SK-N-SH (cell line): ENCODE measurements at regions not wholly inside any gene's neighbourhood (a gene's known extent, or its start where the extent isn't known, plus 50 kb on each side); places are given as distances from the start of the nearest gene placed in this dataset.

Experiments
- CTCF ChIA-PET: fragments of 300-600, 350-600 bp; formaldehyde crosslinking; extraction: SDS; loops from one replicate; lab custom pipeline; 2021; lab: Yijun Ruan, JAX
- POLR2A ChIA-PET: fragments of 350-600 bp; sonication (Branson Sonifier 250); formaldehyde crosslinking; extraction: SDS; loops from one replicate; lab custom pipeline; 2020; ENCODE audit warnings: antibody characterized with exemption, inconsistent platforms; lab: Yijun Ruan, JAX
- DNase-seq: peaks from one replicate; pipeline ENCODE4 v3.0.0; 2012
- H2AFZ ChIP-seq: fragments of 200-600 bp; sonication (generic); 2 replicates; pipeline ENCODE4 v1.8.1; 2016; ENCODE audit warnings: antibody characterized with exemption, mild to moderate bottlenecking, low read depth
- H3F3A ChIP-seq: fragments of 200-600 bp; sonication (generic); replicated peaks from 2 replicates; pipeline ENCODE3; 2016; ENCODE audit warnings: antibody characterized with exemption, mild to moderate bottlenecking; ENCODE audit not compliant: insufficient read depth
- H3K27ac ChIP-seq, 2 experiments: fragments of 200-500 bp in 1 of 2; fragments of 200-600 bp in 1 of 2; sonication (Bioruptor generic) in 1 of 2; sonication (generic), shearing (Covaris generic) in 1 of 2; 2 replicates each; pipeline versions ENCODE4 v1.5.1 to v1.6.1; 2014 to 2016; ENCODE audit warnings: low read depth in 2 of 2, inconsistent platforms in 1 of 2, low read length in 1 of 2, mild to moderate bottlenecking in 1 of 2, mixed read lengths in 1 of 2
- H3K27me3 ChIP-seq: fragments of 200-600 bp; sonication (generic), shearing (Covaris generic); 2 replicates; pipeline ENCODE4 v1.6.1; 2016; ENCODE audit warnings: mixed run types; ENCODE audit not compliant: insufficient read depth
- H3K36me3 ChIP-seq, 2 experiments: fragments of 200-500 bp in 1 of 2; fragments of 200-600 bp in 1 of 2; sonication (Bioruptor generic) in 1 of 2; sonication (generic) in 1 of 2; replicated peaks in 1 of 2; 2 replicates each; pipeline versions ENCODE3 to v1.5.1; 2014 to 2016; ENCODE audit warnings: low read length in 1 of 2, mild to moderate bottlenecking in 1 of 2; ENCODE audit not compliant: insufficient read depth in 2 of 2, control insufficient read depth in 1 of 2
- H3K4me1 ChIP-seq, 2 experiments: fragments of 200-500 bp in 1 of 2; fragments of 200-600 bp in 1 of 2; sonication (Bioruptor generic) in 1 of 2; sonication (generic), shearing (Covaris generic) in 1 of 2; 2 replicates each; pipeline versions ENCODE4 v1.5.1 to v1.6.1; 2014 to 2016; ENCODE audit warnings: low read depth in 1 of 2, low read length in 1 of 2, mixed run types in 1 of 2; ENCODE audit not compliant: insufficient read depth in 2 of 2, control insufficient read depth in 1 of 2
- H3K4me2 ChIP-seq: fragments of 200-600 bp; sonication (generic), shearing (Covaris generic); 2 replicates; pipeline ENCODE4 v1.6.1; 2017; ENCODE audit warnings: mixed run types
- H3K4me3 ChIP-seq, 2 experiments: fragments of 200-500 bp in 1 of 2; fragments of 200-600 bp in 1 of 2; sonication (Bioruptor generic) in 1 of 2; sonication (generic), shearing (Covaris generic) in 1 of 2; 2 replicates each; pipeline versions ENCODE4 v1.5.1 to v1.8.1; 2014 to 2016; ENCODE audit warnings: low read depth in 2 of 2, inconsistent platforms in 1 of 2, low read length in 1 of 2, mild to moderate bottlenecking in 1 of 2, mixed read lengths in 1 of 2, moderate library complexity in 1 of 2
- H3K79me2 ChIP-seq: fragments of 200-600 bp; sonication (generic); 2 replicates; pipeline ENCODE4 v1.8.1; 2017; ENCODE audit warnings: mild to moderate bottlenecking; ENCODE audit not compliant: insufficient read depth
- H3K9ac ChIP-seq: fragments of 200-600 bp; sonication (generic); 2 replicates; pipeline ENCODE4 v1.6.1; 2017; ENCODE audit warnings: mixed run types
- H3K9me2 ChIP-seq: fragments of 200-600 bp; sonication (generic); 2 replicates; pipeline ENCODE4 v1.6.1; 2017; ENCODE audit warnings: mixed run types
- H3K9me3 ChIP-seq: fragments of 200-600 bp; sonication (generic); 2 replicates; pipeline ENCODE4 v1.6.1; 2017; ENCODE audit warnings: mixed run types, mild to moderate bottlenecking, moderate library complexity
- H4K20me1 ChIP-seq: fragments of 200-600 bp; sonication (generic); 2 replicates; pipeline ENCODE4 v1.6.1; 2017; ENCODE audit warnings: mild to moderate bottlenecking, mixed run types; ENCODE audit not compliant: insufficient read depth
- CHD2 ChIP-seq: fragments of 150-350 bp; IDR thresholded peaks from 2 replicates; pipeline ENCODE4 v1.6.1; 2018; ENCODE audit warnings: low read length; ENCODE audit not compliant: partially characterized antibody
- CTCF ChIP-seq: fragments of 200-600 bp; sonication (generic); IDR thresholded peaks from 2 replicates; pipeline ENCODE4 v1.6.1; 2017; ENCODE audit warnings: antibody characterized with exemption, mild to moderate bottlenecking, moderate library complexity
- FOSL2 ChIP-seq: IDR thresholded peaks from 2 replicates; pipeline ENCODE4 v1.4.0; 2012; ENCODE audit warnings: low read depth, mild to moderate bottlenecking, moderate library complexity, borderline replicate concordance
- FOXJ3 ChIP-seq: sonication (generic); formaldehyde crosslinking; IDR thresholded peaks from 2 replicates; pipeline ENCODE4 v1.5.1; 2020; ENCODE audit warnings: mild to moderate bottlenecking, missing genetic modification reagents
- FOXM1 ChIP-seq: IDR thresholded peaks from 2 replicates; pipeline ENCODE4 v1.4.0; 2012; ENCODE audit warnings: low read depth, mild to moderate bottlenecking
- JUND ChIP-seq: IDR thresholded peaks from 2 replicates; pipeline ENCODE4 v1.4.0; 2012
- MXI1 ChIP-seq: IDR thresholded peaks from 2 replicates; pipeline ENCODE4 v1.6.1; 2012; ENCODE audit warnings: mild to moderate bottlenecking, low read depth, low read length, improper control_type of control experiment
- NRF1 ChIP-seq: IDR thresholded peaks from 2 replicates; pipeline ENCODE4 v1.6.1; 2012; ENCODE audit warnings: low read depth, mild to moderate bottlenecking, low read length
- PBX3 ChIP-seq: IDR thresholded peaks from 2 replicates; pipeline ENCODE4; 2012
- POLR2AphosphoS5 ChIP-seq: IDR thresholded peaks from 2 replicates; pipeline ENCODE4 v1.6.1; 2012; ENCODE audit warnings: low read depth, low read length
- RAD21 ChIP-seq: IDR thresholded peaks from 2 replicates; pipeline ENCODE4 v1.6.1; 2012; ENCODE audit warnings: mild to moderate bottlenecking, low read length
- RCOR1 ChIP-seq: fragments of 150-350 bp; IDR thresholded peaks from 2 replicates; pipeline ENCODE4 v1.6.1; 2017; ENCODE audit warnings: antibody characterized with exemption, low read length
- REST ChIP-seq: IDR thresholded peaks from 2 replicates; pipeline ENCODE4 v1.6.1; 2012; ENCODE audit warnings: mild to moderate bottlenecking, low read depth, low read length, moderate library complexity
- RXRA ChIP-seq: IDR thresholded peaks from 2 replicates; pipeline ENCODE4 v1.4.0; 2012; ENCODE audit warnings: low read depth, mild to moderate bottlenecking, borderline replicate concordance
- SIN3A ChIP-seq: IDR thresholded peaks from 2 replicates; pipeline ENCODE4 v1.6.1; 2012; ENCODE audit warnings: low read depth, mild to moderate bottlenecking, low read length, moderate library complexity, borderline replicate concordance
- TAF1 ChIP-seq: IDR thresholded peaks from 2 replicates; pipeline ENCODE4 v1.6.1; 2012; ENCODE audit warnings: low read depth, mild to moderate bottlenecking, low read length, moderate library complexity, borderline replicate concordance
- USF1 ChIP-seq: IDR thresholded peaks from 2 replicates; pipeline ENCODE4 v1.4.0; 2012; ENCODE audit warnings: low read depth, borderline replicate concordance
- USF2 ChIP-seq: fragments of 150-350 bp; IDR thresholded peaks from 2 replicates; pipeline ENCODE4 v1.6.1; 2017; ENCODE audit warnings: antibody characterized with exemption, low read length, low read depth, borderline replicate concordance
- WGBS: methylation state at CpG from one replicate; pipeline ENCODE4 v1.1.6; 2017; ENCODE audit warnings: low lambda C conversion rate; 5-methylcytosine and 5-hydroxymethylcytosine counted together

GRCh38 chr12:72832024-72832423 is 559.9 kb downstream of the TRHDE start:
- 33% methylated on average over 4 of the region's 4 CpGs for WGBS
- CTCF ChIA-PET: no interaction called here
- Histone ChIP-seq H3K4me3 (no peak overlapping the region), H3K9ac (no peak overlapping the region), H3K27ac (no peak overlapping the region), H3K9me3 (no peaks in the 10 kb centered on the region), H3K36me3 (no peaks in the 10 kb centered on the region), H3K27me3 (no peaks in the 10 kb centered on the region), H2AFZ (no peak overlapping the region), H3K4me1 (no peaks in the 10 kb centered on the region), H3K79me2 (no peaks in the 10 kb centered on the region), H3F3A (no peaks in the 10 kb centered on the region), H3K9me2 (no peaks in the 10 kb centered on the region), H4K20me1 (no peaks in the 10 kb centered on the region), H3K4me2 (no peak overlapping the region)
- DNase-seq: no peak
- TF ChIP-seq FOSL2 (no peak), TAF1 (no peak), JUND (no peak), POLR2AphosphoS5 (no peak), FOXJ3 (CRISPR knock-in tag) (no peak), REST (no peak), FOXM1 (no peak), USF2 (no peak), PBX3 (no peak), RAD21 (no peak)
- POLR2A ChIA-PET: no interaction called here

GRCh38 chr12:72836194-72836593 is 564.0 kb downstream of the TRHDE start:
- H3F3A ChIP-seq: no peaks in the 10 kb centered on the region
- no peaks in the 10 kb centered on the region for H3K36me3 ChIP-seq
- ChIA-PET CTCF (no interaction called here), POLR2A (no interaction called here)
- no peak overlapping the region for H3K4me2 ChIP-seq
- no peaks in the 10 kb centered on the region for H3K9me2 ChIP-seq
- H3K79me2 ChIP-seq: no peaks in the 10 kb centered on the region
- no peaks in the 10 kb centered on the region for H4K20me1 ChIP-seq
- no peaks in the 10 kb centered on the region for H3K4me1 ChIP-seq
- H3K4me3 ChIP-seq: no peak overlapping the region
- no peak overlapping the region for H3K27ac ChIP-seq
- H3K9ac ChIP-seq: no peak overlapping the region
- H3K9me3 ChIP-seq: no peaks in the 10 kb centered on the region
- no peak for TF ChIP-seq CHD2
- TF ChIP-seq MXI1: no peak
- TF ChIP-seq TAF1: no peak
- TF ChIP-seq NRF1: no peak
- TF ChIP-seq RXRA: no peak
- no peak for TF ChIP-seq SIN3A
- no peak for TF ChIP-seq FOSL2
- no peak for TF ChIP-seq CTCF
- TF ChIP-seq USF1: no peak
- no peak for TF ChIP-seq RCOR1
- H3K27me3 ChIP-seq: no peaks in the 10 kb centered on the region
- DNase-seq: no peak
- no peak overlapping the region for H2AFZ ChIP-seq
